ENCODE measurements at regions not wholly inside any gene's neighbourhood (a gene's known extent, or its start where the extent isn't known, plus 50 kb on each side); places are given as distances from the start of the nearest gene placed in this dataset.

DNA sequence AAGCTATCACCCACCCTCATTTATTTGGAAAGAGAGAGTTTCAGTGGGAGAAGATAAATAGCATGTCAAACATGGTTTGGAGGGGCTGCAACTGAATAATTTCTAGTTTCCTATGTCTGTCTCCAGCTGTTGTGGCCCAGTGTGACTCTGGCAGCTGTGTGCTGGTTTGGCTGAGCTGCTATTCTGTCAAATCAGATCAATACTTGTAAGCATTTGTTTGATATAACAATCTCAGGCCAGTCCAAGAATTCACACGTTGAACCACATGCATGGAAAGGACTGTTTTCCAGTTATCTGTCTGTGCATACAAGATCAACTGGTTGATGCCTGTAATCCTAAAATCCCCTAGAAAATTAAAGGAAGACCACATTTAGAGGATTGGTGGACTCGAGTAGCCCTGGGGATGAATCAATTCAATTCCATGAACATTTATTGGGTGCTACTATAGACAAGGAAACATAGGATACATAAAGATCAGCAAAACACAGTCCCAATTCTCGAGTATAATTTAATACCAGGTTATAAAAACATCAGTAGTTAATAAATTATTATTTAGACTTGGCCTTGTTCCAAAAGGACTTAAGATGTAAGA lies 209.0 kb upstream of the PARD3B start:
- no peak for TF ChIP-seq POLR2A (IDR thresholded peaks at IDR 0.05)
- TF ChIP-seq, protein P1, sequence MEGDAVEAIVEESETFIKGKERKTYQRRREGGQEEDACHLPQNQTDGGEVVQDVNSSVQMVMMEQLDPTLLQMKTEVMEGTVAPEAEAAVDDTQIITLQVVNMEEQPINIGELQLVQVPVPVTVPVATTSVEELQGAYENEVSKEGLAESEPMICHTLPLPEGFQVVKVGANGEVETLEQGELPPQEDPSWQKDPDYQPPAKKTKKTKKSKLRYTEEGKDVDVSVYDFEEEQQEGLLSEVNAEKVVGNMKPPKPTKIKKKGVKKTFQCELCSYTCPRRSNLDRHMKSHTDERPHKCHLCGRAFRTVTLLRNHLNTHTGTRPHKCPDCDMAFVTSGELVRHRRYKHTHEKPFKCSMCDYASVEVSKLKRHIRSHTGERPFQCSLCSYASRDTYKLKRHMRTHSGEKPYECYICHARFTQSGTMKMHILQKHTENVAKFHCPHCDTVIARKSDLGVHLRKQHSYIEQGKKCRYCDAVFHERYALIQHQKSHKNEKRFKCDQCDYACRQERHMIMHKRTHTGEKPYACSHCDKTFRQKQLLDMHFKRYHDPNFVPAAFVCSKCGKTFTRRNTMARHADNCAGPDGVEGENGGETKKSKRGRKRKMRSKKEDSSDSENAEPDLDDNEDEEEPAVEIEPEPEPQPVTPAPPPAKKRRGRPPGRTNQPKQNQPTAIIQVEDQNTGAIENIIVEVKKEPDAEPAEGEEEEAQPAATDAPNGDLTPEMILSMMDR (IDR thresholded peaks at IDR 0.05): no peak

Data from uterus (tissue), 2 donors.